ENCODE measurements at regions not wholly inside any gene's neighbourhood (a gene's known extent, or its start where the extent isn't known, plus 50 kb on each side); places are given as distances from the start of the nearest gene placed in this dataset.

DNA sequence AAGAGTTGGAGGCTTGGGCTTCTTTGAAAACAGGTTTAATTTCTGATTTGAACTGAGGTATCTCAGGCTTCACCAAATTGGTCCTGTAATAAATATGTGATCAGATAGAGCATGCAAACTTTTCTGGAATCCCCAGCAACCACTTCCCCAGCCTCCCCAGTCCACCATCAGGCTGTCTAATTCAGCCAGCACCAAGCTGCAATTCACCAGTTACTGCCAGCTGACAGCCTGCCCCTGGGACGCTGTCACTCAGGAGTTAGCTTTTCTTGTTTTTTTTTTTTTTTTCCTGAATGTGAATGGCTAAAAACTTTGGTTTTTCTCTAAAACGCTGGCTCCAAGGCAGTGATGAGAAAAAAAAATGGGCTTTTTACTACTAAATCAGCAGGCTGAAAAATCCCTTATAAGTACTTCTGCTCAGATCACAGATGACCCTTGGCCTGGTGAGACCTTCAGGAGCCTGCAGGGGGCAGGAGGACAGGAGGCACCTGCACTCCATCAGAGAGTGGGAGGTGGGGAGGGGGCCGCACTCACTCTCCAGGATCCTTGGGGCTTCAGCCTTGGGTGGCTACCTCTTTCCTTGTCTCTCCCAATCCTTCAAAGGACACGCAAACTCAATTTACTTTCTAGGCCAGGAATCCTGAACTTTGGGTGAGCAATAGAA, 349.4 kb downstream of the GATA3 start:
- no peak for TF ChIP-seq MAX (IDR thresholded peaks at IDR 0.05)
- TF ChIP-seq, protein P1, sequence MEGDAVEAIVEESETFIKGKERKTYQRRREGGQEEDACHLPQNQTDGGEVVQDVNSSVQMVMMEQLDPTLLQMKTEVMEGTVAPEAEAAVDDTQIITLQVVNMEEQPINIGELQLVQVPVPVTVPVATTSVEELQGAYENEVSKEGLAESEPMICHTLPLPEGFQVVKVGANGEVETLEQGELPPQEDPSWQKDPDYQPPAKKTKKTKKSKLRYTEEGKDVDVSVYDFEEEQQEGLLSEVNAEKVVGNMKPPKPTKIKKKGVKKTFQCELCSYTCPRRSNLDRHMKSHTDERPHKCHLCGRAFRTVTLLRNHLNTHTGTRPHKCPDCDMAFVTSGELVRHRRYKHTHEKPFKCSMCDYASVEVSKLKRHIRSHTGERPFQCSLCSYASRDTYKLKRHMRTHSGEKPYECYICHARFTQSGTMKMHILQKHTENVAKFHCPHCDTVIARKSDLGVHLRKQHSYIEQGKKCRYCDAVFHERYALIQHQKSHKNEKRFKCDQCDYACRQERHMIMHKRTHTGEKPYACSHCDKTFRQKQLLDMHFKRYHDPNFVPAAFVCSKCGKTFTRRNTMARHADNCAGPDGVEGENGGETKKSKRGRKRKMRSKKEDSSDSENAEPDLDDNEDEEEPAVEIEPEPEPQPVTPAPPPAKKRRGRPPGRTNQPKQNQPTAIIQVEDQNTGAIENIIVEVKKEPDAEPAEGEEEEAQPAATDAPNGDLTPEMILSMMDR (IDR thresholded peaks at IDR 0.05; ENCODE audit: low read depth, low read length, missing input control), result no peak
- TF ChIP-seq JUND (IDR thresholded peaks at IDR 0.05), result no peak
- no peak for TF ChIP-seq YY1 (IDR thresholded peaks at IDR 0.05)
- TF ChIP-seq REST (IDR thresholded peaks at IDR 0.05), result no peak
- TF ChIP-seq RAD21 (IDR thresholded peaks at IDR 0.05), result no peak
- TF ChIP-seq, protein P2, sequence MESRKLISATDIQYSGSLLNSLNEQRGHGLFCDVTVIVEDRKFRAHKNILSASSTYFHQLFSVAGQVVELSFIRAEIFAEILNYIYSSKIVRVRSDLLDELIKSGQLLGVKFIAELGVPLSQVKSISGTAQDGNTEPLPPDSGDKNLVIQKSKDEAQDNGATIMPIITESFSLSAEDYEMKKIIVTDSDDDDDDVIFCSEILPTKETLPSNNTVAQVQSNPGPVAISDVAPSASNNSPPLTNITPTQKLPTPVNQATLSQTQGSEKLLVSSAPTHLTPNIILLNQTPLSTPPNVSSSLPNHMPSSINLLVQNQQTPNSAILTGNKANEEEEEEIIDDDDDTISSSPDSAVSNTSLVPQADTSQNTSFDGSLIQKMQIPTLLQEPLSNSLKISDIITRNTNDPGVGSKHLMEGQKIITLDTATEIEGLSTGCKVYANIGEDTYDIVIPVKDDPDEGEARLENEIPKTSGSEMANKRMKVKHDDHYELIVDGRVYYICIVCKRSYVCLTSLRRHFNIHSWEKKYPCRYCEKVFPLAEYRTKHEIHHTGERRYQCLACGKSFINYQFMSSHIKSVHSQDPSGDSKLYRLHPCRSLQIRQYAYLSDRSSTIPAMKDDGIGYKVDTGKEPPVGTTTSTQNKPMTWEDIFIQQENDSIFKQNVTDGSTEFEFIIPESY (IDR thresholded peaks at IDR 0.05), result no peak
